MM.1S (cell line): ENCODE measurements at regions not wholly inside any gene's neighbourhood (a gene's known extent, or its start where the extent isn't known, plus 50 kb on each side); places are given as distances from the start of the nearest gene placed in this dataset.

Experiments
- CTCF ChIP-seq: fragments of 300-600 bp; sonication (generic); IDR thresholded peaks from 2 replicates; pipeline ENCODE4 v1.5.1; 2016; ENCODE audit warnings: antibody characterized with exemption, low read length, mixed read lengths
- EZH2 ChIP-seq: fragments of 300-600 bp; sonication (generic); optimal IDR thresholded peaks from 2 replicates; pipeline ENCODE3; 2017; ENCODE audit warnings: low read depth, mild to moderate bottlenecking, antibody characterized with exemption, low read length, mixed read lengths

DNA sequence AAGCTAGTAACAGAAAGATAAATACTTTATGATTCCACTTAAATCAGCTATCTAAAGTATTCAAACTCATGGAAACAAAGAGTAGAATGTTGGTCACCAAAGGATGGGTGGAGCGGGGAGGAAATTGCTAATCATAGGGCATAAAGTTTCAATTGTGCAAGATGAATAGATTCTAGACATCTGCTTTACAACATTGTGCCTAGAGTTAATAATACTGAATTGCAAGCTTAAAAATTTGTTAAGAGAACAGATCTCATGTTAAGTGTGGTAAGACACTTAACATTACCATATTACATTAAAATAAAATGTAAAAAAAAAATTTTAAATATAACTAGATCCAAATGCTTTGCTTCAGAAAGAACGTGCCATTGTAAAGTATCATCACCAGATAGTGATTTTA, 411.1 kb upstream of the MBL2 start:
- TF ChIP-seq EZH2 (no peak), CTCF (no peak)
